SKM-1 (cell line): ENCODE measurements at regions not wholly inside any gene's neighbourhood (a gene's known extent, or its start where the extent isn't known, plus 50 kb on each side); places are given as distances from the start of the nearest gene placed in this dataset.
"Not testable (repeated sequence)": the region's sequence is repeated elsewhere in the genome, so short reads cannot be mapped to it uniquely, and the experiment has no call there.

Experiments used
- DNase-seq: peaks from one replicate; lab custom pipeline; 2025; ENCODE audit not compliant: unreplicated experiment; lab: John Stamatoyannopoulos, UW

DNA sequence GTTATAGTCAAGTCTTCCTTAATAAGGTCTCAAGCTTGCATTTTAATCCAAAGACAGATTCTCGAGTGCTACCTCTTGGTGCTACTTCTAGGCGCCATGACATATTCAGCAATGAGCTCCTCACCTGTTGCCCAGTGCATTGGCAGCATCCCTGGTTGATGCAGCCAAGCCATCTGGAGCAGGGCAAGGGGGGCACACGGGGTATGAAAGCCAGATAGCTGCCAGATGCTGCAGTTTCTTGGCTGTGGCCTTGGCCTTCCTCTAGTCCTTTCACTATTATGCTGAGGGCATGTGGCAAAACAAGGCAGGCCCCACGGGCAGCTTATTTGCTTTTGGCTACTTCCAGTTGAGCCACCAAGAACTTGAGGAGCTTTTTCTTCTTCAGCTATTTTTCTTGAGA is 168.6 kb upstream of the PGRMC2 start:
- no peak for DNase-seq

DNA sequence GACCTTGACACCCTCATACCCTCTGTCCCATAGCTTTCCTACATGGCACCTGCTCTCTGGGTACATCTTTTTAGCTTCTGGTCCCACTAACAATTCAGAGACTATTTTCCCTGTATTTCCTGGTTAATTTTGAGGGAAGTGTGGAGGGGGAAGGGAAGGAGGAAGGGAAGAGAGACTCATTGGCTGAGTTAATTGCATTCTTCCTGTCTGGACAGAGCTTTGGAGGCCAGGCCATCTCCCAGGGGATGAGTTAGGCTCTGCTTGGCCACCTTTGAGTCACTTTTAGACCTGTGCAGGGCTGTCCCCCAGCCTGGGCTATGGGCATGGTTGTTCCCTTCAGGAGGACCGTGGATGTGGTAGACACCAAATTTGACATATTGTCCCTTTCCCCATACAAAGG is 167.9 kb upstream of the PGRMC2 start:
- no peak for DNase-seq

DNA sequence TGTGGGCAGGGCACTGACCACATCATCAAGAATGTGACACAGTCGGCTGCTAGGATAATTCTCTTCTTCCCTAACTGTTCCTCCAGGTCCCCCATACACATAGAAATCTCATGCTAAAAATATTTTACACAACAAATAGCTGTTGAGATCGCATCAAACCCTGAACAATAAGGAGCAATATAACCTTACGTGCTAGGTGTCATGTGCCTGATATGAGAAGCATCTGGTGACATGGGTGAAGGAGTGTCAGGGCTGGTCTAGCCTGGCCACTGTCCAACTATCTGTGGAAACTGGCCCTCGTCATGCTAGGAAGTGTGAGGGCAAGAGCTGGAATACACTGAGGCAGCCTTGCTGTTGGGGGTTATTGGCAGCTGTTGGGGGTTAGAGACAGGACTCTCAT is 167.3 kb upstream of the PGRMC2 start:
- no peak for DNase-seq

DNA sequence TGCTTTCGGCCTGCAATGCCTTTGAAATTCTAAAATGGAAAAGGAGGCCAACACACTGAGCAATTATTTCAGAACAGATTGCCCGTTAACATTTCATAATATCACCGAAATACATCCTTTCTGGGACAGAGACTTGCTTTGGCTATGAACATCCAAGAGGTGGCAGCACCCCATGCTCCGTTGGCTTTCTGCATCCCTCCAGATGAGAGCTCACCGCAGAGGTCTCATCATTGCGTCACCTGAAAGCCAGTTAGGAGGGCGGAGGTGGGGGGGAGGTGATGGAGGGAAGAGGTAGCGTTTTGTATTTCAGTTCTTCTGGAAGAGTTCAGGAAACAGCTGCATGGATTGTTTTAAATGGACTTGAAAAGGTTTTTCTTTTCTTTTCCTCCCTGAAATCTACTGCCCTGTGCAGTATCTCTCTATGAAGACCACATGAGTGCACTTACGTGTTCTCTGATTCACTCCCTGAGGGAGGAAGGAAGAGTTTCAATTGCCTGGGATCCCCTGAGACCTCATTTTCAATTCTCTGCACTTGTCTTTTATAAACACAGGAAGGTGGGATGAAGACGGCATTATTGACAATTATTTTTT is 166.8 kb upstream of the PGRMC2 start:
- peak; percentile 90 for DNase-seq

DNA sequence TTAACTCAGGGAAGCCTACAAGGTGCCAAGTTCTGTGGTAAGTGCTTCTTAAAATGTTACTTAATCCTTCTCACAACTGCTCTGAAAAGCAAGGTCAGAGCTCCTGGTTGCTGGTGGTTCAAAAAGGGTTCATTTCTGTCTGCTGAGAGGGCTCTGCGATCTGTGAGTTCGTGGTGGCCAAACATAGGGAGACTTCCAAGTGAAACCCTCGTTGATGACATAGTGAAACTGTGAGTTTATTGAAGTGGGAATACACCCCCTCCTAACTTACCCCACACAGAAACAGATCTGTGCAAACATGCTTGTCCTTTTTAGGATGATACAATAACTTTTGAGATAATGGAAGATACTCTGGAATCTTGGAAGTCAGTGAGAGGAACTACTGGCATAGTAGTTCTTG is 164.8 kb upstream of the PGRMC2 start:
- DNase-seq, result no peak

DNA sequence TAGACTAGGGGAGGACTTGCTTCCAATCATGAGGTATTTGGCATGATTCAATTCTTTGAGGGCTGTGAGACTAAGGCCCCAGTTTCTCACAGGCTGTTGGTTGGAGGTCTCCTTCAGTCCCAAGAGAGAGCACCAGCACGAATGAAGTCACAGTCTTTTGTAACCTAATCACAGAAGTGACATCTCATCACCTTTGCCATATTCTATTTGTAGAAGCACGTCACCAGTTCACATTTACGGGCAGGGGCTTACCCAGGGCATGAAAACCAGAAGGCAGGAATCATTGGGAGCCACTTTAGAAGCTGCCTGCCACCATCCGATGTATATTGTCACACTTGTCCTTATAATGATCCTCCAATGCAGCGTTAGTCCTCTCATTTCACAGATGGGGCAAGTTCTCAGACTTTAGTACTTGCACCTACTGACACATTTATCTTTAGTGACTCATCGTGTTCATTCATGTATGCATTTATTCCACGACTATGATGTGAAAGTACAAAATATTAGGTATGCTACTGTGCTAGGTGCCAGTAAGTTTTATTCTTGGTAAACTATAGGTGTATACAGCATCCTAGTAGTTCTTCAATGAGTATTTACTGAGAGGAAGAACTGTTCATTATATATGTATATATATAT is 163.8 kb upstream of the PGRMC2 start:
- DNase-seq, result no peak

DNA sequence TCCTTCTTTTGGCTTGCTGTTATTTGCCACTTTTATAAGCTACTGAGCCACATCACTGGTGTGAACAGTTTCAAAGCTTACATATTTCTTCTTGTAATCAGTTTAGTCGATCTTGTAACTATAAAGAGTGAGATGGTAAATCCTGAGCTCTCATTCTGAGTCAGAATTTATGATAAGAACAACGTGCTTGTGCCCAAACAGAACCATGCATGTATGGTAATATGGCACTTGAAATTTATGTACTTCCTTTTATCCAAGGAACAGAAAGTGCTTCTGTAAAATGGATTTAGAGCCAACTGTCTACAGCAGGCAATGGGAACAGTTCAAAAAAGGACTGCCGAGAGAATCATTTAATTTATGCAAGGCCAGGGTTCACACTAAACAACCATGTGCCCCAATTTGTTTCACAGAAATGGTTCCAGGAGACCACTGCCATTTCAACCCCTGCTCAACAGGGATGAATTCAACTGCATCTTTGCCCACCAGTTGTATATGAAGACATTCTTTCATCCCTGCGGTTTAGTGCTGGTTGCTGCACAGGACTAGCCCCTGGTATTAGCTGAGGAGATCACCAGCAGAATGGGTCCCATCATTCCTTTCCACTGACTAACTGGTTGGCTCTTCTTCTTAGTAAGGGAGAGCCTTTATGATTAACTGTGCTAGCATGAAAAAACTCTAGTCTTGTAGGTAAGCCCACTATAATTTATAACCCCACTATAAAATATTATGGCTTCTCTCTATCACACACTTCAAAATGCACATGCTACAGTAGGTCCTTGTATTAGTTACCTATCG is 162.9 kb upstream of the PGRMC2 start:
- no peak for DNase-seq

DNA sequence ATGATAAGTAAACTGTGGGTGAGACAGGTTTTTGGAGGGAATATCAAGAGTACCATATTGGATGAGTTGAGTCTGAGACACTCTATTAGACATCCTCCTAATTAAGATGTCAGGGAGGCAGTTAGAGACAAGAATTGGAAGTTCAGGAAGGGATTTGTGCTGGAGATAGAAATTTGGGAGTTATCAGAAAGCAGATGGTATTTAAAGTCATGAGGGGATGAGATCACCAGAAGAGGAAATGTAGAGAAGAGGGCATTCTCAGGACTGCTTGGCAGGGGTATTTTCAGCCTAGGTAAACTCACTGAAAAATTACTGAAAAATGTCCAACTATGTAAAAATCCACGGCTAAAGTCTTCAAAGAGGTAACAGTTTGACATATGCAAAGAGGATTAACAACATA is 161.6 kb upstream of the PGRMC2 start:
- no peak for DNase-seq

DNA sequence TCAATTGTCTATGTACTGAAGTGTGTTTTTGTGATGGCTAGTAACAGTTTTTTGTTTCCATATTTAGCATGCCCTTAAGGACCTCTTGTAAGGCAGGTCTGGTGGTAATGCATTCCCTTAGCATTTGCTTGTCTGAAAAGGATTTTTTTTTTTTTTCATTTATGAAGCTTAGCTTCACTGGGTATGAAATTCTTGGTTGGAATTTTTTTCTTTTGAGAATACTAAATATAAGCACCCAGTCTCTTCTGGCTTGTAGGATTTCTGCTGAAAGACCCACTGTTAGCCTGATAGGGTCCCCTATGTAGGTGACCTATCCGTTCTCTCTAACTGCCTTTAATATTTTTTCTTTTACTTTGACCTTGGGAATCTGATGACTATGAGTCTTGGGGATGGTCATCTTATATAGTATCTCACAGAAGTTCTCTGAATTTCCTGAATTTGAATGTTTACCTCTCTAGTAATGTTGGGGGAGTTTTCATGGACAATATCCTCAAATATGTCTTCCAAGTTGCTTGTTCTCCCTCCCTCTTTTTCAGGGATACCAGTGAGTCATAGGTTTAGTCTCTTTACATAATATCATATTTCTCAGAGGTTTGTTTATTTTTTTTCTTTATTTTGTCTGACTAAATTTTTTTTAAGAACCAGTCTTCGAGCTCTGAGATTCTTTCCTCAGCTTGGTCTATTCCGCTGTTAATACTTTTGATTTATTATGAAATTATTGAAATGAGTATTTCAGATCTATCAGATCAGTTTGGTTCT is 157.1 kb upstream of the PGRMC2 start:
- DNase-seq, result no peak

DNA sequence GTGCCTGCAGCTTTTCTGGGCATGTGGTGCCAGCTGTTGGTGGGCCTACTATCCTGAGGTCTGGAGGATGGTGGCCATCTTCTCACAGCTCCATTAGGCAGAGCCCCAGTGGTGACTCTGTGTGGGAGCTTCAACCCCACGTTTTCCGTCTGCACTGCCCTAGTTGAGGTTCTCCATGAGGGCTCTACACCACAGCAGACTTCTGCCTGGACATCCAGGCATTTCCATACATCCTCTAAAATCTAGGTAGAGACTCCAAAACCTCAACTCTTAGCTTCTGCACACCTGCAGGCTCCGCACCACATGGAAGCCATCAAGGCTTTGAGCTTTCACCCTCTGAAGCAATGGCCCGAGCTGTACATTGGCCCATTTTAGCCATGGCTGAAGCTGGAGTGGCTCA is 153.3 kb upstream of the PGRMC2 start:
- no peak for DNase-seq

DNA sequence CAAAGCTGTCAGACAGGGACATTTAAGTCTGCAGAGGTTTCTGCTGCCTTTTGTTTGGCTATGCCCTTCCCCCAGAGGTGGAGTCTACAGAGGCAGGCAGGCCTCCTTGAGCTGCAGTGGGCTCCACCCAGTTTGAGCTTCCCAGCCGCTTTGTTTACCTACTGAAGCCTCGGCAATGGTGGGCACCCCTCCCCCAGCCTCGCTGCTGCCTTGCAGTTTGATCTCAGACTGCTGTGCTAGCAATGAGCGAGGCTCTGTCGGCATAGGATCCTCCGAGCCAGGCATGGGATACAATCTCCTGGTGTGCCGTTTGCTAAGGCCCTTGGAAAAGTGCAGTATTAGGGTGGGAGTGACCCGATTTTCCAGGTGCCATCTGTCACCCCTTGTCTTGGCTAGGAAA is 149.4 kb upstream of the PGRMC2 start:
- DNase-seq, result not testable (repeated sequence)

DNA sequence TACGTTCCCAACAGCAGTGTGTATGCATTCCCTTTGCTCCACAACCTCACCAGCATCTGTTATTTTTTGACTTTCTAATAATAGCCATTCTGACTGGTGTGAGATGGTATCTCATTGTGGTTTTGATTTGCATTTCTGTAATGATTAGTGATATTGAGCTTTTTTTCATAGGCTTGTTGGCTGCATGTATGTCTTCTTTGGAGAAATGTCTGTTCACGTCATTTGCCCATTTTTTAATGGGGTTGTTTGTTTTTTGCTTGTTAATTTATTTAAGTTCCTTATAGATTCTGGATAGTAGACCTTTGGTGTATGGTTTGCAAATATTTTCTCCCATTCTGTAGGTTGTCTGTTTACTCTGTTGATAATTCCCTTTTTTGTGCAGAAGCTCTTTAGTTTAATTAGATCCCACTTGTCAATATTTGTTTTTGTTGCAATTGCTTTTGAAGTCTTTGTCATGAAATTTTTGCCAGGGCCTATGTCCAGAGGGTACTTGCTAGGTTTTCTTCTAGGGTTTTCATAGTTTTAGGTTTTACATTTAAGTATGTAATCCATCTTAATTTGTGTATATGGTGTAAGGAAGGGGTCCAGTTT is 141.5 kb upstream of the PGRMC2 start:
- DNase-seq, result not testable (repeated sequence)

DNA sequence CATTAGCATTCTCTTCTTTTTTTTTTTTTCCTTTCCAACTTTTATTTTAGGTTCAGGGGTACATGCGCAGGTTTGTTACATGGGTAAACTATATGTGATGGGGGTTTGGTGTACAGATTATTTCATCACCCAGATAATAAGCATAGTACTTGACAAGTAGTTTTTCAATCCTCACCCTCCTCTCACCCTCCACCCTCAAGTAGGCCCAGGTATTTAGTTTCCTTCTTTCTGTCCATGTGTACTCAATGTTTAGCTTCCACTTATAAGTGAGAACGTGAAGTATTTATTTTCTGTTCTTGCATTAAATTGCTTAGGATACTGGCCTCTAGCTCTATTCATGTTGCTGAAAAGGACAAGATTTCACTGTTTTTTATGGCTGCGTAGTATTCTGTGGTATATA is 140.8 kb upstream of the PGRMC2 start:
- no peak for DNase-seq

DNA sequence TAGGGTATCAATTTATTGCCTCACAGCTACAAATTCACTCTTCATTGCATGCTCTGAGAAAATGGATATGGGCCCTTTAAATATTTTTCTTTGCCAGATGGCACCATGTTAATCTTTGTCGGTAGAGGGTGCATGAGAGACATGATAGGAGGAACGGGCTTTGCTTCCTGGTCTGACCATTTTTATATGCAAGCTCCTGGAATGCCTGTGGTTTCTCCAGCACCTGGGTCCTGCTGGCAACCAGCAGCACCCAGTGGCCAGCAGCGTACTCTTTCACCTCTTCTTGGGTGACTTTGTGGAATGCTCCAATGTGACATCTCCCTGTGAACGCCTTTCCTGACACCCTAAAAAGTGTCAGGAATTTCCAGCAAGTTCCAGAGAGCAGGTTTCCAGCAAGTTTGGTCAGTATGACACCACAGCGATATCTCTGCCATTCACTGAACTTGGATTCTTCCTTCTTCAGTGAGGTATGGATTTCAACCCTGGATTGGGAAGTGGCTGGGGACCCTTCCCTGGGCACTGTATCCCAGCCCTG is 140.3 kb upstream of the PGRMC2 start:
- no peak for DNase-seq

DNA sequence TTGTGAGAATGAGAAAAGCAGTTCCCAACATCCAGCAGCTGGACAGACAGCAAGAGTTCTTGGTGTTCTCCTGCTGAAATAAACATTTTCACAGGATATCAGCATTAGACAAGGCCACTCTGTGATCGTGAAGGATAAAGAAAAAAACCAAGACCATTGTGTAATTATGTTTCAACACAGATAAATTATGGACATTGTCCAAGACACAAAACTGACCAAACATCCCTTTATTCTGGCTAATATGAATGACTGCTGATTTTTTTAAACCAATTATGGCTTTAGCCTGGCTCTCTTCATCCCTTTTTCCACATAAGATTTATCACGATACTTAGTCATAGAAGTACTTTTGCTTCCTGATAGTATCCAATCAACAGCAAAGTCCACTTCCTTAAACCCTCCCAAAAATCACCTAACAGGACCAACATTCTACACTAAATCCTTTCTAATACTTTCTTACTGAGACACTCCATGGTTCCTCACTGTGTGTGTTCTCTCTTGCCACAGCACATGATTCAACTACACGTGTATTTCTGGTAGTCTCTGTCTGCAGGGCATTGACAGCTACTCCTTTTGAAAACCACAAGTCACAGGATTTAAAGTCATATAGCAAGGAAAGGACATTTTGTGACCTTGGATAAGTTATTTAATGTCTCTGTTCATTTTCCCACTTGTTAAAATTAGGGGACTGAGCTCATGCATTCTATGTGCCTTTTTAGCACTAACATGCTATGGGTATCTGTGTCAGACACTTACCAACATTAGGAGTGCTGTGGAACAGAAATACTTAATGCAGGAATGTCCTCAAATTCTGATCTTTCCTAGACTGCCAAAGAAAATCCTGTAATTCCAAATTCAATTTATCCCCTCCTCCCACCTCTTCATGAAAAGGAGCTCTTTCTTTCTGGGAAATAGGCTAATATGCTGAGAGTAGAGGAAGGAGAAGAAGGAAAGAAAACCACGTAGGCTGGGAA is 137.2 kb upstream of the PGRMC2 start:
- no peak for DNase-seq

DNA sequence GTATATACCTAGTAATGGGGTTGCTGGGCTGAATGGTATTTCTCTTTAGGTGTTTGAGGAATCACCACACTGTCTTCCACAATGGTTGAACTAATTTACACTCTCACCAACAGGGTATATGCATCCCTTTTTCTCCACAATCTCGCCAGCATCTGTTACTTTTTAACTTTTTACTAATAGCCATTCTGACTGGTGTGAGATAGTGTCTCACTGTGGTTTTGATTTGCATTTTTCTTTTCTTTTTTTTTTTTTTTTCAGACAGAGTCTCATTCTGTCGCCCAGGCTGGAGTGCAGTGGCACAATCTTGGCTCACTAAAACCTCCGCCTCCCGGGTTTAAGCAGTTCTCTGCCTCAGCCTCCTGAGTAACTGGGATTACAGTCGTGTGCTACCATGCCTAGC is 134.7 kb upstream of the PGRMC2 start:
- not testable (repeated sequence) for DNase-seq

DNA sequence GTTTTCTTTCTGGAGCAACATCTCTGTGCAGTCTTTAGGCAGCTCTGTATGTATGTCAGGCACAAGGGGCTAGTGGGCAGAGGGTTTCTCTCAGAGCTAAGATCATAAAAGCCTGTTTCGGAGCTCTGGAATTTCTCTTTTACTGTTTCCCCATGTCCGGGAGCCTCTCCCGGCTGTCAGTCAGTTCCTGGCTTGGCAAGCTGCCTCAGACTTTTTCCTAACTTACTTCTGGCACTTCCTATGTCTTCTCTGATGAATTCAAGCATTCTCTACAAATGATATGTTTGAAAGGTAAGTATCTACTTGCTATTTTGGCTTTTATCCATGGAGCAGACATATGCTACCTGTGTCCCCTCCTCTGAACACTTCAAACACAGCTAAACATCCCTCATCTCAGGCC is 129.3 kb upstream of the PGRMC2 start:
- DNase-seq, result no peak

DNA sequence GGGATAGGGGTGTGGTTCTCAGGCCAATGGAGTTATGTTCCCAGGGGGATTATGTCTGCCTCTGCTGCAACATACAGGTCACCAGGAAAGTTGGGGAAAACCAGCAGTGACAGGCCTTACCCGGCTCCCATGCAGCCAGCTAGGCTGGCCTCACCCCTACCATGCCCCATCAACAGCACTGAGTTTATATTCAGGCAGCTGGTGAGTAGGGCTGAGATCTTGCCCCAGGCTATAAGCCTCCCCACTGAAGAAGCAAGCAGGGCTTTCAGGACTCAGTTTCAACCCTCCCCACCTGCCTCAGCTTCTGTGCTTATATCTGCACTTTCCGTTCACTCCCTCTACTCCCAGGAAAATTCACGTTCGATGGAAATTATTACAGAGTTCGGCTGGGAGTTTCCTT is 122.4 kb upstream of the PGRMC2 start:
- DNase-seq, result no peak

DNA sequence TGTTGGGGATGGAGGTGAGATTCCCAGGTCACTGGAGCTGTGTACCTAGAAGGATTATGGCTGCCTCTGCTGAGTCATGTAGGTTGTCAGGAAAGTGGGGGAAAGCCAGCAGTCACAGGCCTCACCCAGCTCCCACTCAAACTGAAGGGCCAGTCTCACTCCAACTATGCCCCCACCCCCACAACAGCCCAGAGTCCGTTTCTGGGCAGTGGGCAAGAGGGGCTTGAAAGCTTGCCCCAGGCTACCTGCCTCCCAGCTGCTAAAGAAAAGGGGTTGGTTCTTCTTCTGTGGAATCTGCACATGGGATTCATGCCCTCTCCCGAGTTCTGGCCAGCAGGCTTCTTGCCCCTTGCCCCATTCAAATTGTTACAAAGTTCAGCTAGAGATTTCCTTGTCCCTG is 116.0 kb upstream of the PGRMC2 start:
- DNase-seq, result no peak

DNA sequence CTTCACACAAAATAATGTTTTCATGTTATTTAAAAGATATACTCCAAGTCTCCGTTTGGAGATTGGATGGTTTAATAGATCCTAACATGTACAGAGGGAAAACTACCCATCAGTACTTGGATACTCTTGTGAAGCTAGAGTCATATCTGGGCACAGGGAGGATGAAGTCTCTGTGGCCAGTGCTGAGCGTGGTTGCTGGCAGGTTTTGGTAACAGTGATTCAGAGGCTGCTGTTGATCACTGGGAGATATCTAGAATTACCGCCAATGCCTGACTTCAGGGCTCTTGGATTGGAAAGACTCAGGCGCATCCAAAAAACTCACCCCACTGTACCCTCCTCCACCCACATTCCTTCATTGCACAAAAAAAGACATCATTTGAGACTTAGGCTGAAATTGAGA is 107.2 kb upstream of the PGRMC2 start:
- DNase-seq, result no peak
